SK-N-SH (cell line): ENCODE measurements at regions not wholly inside any gene's neighbourhood (a gene's known extent, or its start where the extent isn't known, plus 50 kb on each side); places are given as distances from the start of the nearest gene placed in this dataset.

Experiments
- CTCF ChIP-seq: fragments of 200-600 bp; sonication (generic); IDR thresholded peaks from 2 replicates; pipeline ENCODE4 v1.6.1; 2017; ENCODE audit warnings: antibody characterized with exemption, mild to moderate bottlenecking, moderate library complexity
- ELF1 ChIP-seq: IDR thresholded peaks from 2 replicates; pipeline ENCODE4 v1.4.0; 2012
- EP300 ChIP-seq, 2 experiments: IDR thresholded peaks; 2 replicates each; pipeline versions ENCODE4 v1.4.0 to v1.6.1; 2012; ENCODE audit warnings: borderline replicate concordance in 1 of 2, low read depth in 1 of 2, low read length in 1 of 2
- EZH2phosphoT487 ChIP-seq: fragments of 200-600 bp; sonication (generic); IDR thresholded peaks from 2 replicates; pipeline ENCODE4 v1.6.1; 2017; ENCODE audit warnings: low read depth, mixed run types, mild to moderate bottlenecking, antibody characterized with exemption, moderate library complexity, borderline replicate concordance
- MEF2A ChIP-seq: IDR thresholded peaks from 2 replicates; pipeline ENCODE4 v1.4.0; 2012; ENCODE audit warnings: low read depth, borderline replicate concordance
- PBX3 ChIP-seq: IDR thresholded peaks from 2 replicates; pipeline ENCODE4; 2012
- RCOR1 ChIP-seq: fragments of 150-350 bp; IDR thresholded peaks from 2 replicates; pipeline ENCODE4 v1.6.1; 2017; ENCODE audit warnings: antibody characterized with exemption, low read length
- REST ChIP-seq: IDR thresholded peaks from 2 replicates; pipeline ENCODE4 v1.6.1; 2012; ENCODE audit warnings: mild to moderate bottlenecking, low read depth, low read length, moderate library complexity
- RFX5 ChIP-seq: IDR thresholded peaks from 2 replicates; pipeline ENCODE4 v1.6.1; 2012; ENCODE audit warnings: mild to moderate bottlenecking, improper control_type of control experiment, low read length
- SMC3 ChIP-seq: IDR thresholded peaks from 2 replicates; pipeline ENCODE4 v1.6.1; 2012; ENCODE audit warnings: low read depth, low read length, improper control_type of control experiment
- TCF12 ChIP-seq: IDR thresholded peaks from 2 replicates; pipeline ENCODE4 v1.4.0; 2012
- USF1 ChIP-seq: IDR thresholded peaks from 2 replicates; pipeline ENCODE4 v1.4.0; 2012; ENCODE audit warnings: low read depth, borderline replicate concordance
- USF2 ChIP-seq: fragments of 150-350 bp; IDR thresholded peaks from 2 replicates; pipeline ENCODE4 v1.6.1; 2017; ENCODE audit warnings: antibody characterized with exemption, low read length, low read depth, borderline replicate concordance
- YY1 ChIP-seq: IDR thresholded peaks from 2 replicates; pipeline ENCODE4 v1.4.0; 2012; ENCODE audit warnings: low read depth, mild to moderate bottlenecking

- no peak for TF ChIP-seq ELF1
- TF ChIP-seq RFX5 = no peak
- TF ChIP-seq EP300 (IDR thresholded peaks at IDR 0.05; ENCODE audit: borderline replicate concordance in 1 of 2, low read depth in 1 of 2, low read length in 1 of 2) = no peak
- no peak for TF ChIP-seq MEF2A
- no peak for TF ChIP-seq CTCF
- no peak for TF ChIP-seq EZH2phosphoT487
- TF ChIP-seq SMC3 = no peak
- TF ChIP-seq REST = no peak
- no peak for TF ChIP-seq RCOR1
- no peak for TF ChIP-seq PBX3
- TF ChIP-seq USF1 = no peak
- no peak for TF ChIP-seq USF2
- no peak for TF ChIP-seq TCF12
- no peak for TF ChIP-seq YY1
Measured at GRCh38 chr1:86649618-86650017, 54.8 kb upstream of the SH3GLB1 start.
